Adrenal gland (tissue), 5 donors: ENCODE measurements at regions not wholly inside any gene's neighbourhood (a gene's known extent, or its start where the extent isn't known, plus 50 kb on each side); places are given as distances from the start of the nearest gene placed in this dataset.

Experiments used
- POLR2A ChIP-seq, 2 donors: fragments of 450-650 bp; IDR thresholded peaks; one replicate each; pipeline ENCODE4 v1.6.1; 2017; ENCODE audit warnings: antibody characterized with exemption in 2 of 2, mild to moderate bottlenecking in 2 of 2, moderate library complexity in 1 of 2
- TF ChIP-seq, protein P1 (sequence below), 6 experiments: fragments of 450-650 bp in 4 of 6; fragments of 200-600 bp in 2 of 6; sonication (generic) in 1 of 6; IDR thresholded peaks; 1 replicate in 5 of 6; 2 replicates in 1 of 6; pipeline versions ENCODE4 v1.5.1 to v1.8.0; 2016 to 2021; ENCODE audit warnings: antibody characterized with exemption in 6 of 6, mild to moderate bottlenecking in 2 of 6, moderate library complexity in 1 of 6
- donor health status: DM: no; HTN: no; CAD: no.

DNA sequence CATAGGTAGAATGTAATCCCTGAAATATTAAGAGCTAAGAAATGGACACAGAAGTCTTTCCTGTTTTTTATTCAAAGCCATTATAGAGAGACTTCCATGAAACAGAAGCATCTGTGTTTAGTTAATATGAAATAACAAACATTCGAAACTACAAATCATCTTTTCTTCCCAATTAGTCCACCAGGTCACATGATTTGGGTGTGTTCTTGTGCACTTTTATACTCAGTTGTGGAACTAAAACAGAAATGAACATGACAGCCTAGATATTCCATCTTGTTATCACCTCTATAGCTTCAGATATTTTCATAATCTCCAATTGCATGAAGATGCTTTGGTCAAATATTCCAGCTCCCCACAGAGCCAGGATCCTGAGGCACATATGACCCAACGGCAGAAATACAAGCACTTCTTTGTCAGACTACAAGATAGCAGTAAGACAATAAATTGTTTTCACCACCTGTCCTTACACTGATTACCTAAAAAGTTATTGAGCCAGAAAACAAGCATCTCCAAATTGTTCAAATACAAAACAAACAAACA, 116.8 kb upstream of the BEND6 start:
- TF ChIP-seq POLR2A (IDR thresholded peaks at IDR 0.05) = no peak
- TF ChIP-seq, protein P1, sequence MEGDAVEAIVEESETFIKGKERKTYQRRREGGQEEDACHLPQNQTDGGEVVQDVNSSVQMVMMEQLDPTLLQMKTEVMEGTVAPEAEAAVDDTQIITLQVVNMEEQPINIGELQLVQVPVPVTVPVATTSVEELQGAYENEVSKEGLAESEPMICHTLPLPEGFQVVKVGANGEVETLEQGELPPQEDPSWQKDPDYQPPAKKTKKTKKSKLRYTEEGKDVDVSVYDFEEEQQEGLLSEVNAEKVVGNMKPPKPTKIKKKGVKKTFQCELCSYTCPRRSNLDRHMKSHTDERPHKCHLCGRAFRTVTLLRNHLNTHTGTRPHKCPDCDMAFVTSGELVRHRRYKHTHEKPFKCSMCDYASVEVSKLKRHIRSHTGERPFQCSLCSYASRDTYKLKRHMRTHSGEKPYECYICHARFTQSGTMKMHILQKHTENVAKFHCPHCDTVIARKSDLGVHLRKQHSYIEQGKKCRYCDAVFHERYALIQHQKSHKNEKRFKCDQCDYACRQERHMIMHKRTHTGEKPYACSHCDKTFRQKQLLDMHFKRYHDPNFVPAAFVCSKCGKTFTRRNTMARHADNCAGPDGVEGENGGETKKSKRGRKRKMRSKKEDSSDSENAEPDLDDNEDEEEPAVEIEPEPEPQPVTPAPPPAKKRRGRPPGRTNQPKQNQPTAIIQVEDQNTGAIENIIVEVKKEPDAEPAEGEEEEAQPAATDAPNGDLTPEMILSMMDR (IDR thresholded peaks at IDR 0.05) = no peak
